K562 (cell line): ENCODE measurements at regions not wholly inside any gene's neighbourhood (a gene's known extent, or its start where the extent isn't known, plus 50 kb on each side); places are given as distances from the start of the nearest gene placed in this dataset.

Experiments used
- ATAC-seq: fragments of 200-7000 bp; cut with Tn5 transposase; 3 replicates; pipeline ENCODE4 v1.9.1; 2020; ENCODE audit warnings: moderate library complexity
- BruUV-seq: library from RNA; stranded (reverse); fragments of 400-500 nt; replicated peaks from 2 replicates; lab custom pipeline; 2021; lab: Mats Ljungman, UMichigan
- CTCF ChIA-PET: fragments of 300-600 bp; formaldehyde crosslinking; extraction: SDS; loops from one replicate; lab custom pipeline; 2021; ENCODE audit warnings: low intra/inter-chr PET ratio; lab: Yijun Ruan, JAX
- POLR2A ChIA-PET: fragments of 300-600, 350-650 bp; sonication (Branson Sonifier 250); formaldehyde crosslinking; extraction: SDS; loops from one replicate; lab custom pipeline; 2021; ENCODE audit warnings: antibody characterized with exemption, inconsistent platforms; lab: Yijun Ruan, JAX
- DNase-seq, 4 experiments: peaks; one replicate each; pipeline versions ENCODE4 v3.0.0 to v3.0.0-alpha.2; 2011 to 2018; ENCODE audit warnings: low spot score in 3 of 4, mixed read lengths in 3 of 4; ENCODE audit errors: extremely low read depth in 1 of 4
- FAIRE-seq: peaks from 2 replicates; lab custom pipeline; 2011; peaks lifted over from hg19 to GRCh38; lab: Jason Lieb, UNC
- H2AFZ ChIP-seq: 2 replicates; pipeline ENCODE4 v1.6.0; 2011; ENCODE audit warnings: low read depth, low read length, control low read depth, inconsistent platforms
- H3K27ac ChIP-seq: fragments of 200-600 bp; 3 replicates; pipeline ENCODE4 v1.8.0; 2011; ENCODE audit warnings: low read depth, mild to moderate bottlenecking, control low read depth, inconsistent platforms, low read length, moderate library complexity, mixed read lengths; ENCODE audit errors: extremely low read depth
- H3K27me3 ChIP-seq, 2 experiments: fragments of 300-600 bp in 1 of 2; 2 replicates in 1 of 2; 3 replicates in 1 of 2; pipeline versions ENCODE4 v1.6.0 to v1.8.0; 2011; ENCODE audit warnings: inconsistent platforms in 2 of 2, low read length in 2 of 2, mild to moderate bottlenecking in 1 of 2, mixed read lengths in 1 of 2, moderate library complexity in 1 of 2; ENCODE audit not compliant: control insufficient read depth in 2 of 2, insufficient read depth in 2 of 2
- H3K36me3 ChIP-seq: fragments of 300-600 bp; 3 replicates; pipeline ENCODE4 v1.8.0; 2011; ENCODE audit warnings: mild to moderate bottlenecking, low read length, inconsistent platforms; ENCODE audit not compliant: control insufficient read depth, insufficient read depth
- H3K4me1 ChIP-seq, 2 experiments: fragments of 200-600 bp in 1 of 2; replicated peaks in 1 of 2; 2 replicates in 1 of 2; 3 replicates in 1 of 2; pipeline versions ENCODE4 v1.5.1 to v1.8.0; 2011; ENCODE audit warnings: inconsistent platforms in 2 of 2, low read length in 2 of 2, mild to moderate bottlenecking in 1 of 2, mixed read lengths in 1 of 2, moderate library complexity in 1 of 2; ENCODE audit not compliant: control insufficient read depth in 2 of 2, insufficient read depth in 2 of 2
- H3K4me2 ChIP-seq: 2 replicates; pipeline ENCODE4 v1.6.1; 2011; ENCODE audit warnings: low read length, control low read depth, inconsistent platforms, mixed read lengths; ENCODE audit not compliant: insufficient read depth
- H3K4me3 ChIP-seq: fragments of 200-600 bp; sonication (generic), shearing (Covaris generic); 2 replicates; pipeline ENCODE4 v1.5.1; 2016; ENCODE audit warnings: control low read depth, inconsistent platforms
- H3K79me2 ChIP-seq: fragments of 200-600 bp; 3 replicates; pipeline ENCODE4 v1.8.0; 2011; ENCODE audit warnings: low read length, inconsistent platforms; ENCODE audit not compliant: control insufficient read depth, insufficient read depth
- H3K9ac ChIP-seq, 2 experiments: 2 replicates each; pipeline versions ENCODE4 v1.6.0 to v1.6.1; 2011; ENCODE audit warnings: low read depth in 2 of 2, low read length in 2 of 2, control low read depth in 1 of 2, inconsistent platforms in 1 of 2, mild to moderate bottlenecking in 1 of 2, mixed read lengths in 1 of 2; ENCODE audit not compliant: insufficient read depth in 1 of 2
- H3K9me1 ChIP-seq: one replicate; pipeline ENCODE4 v1.6.0; 2011; ENCODE audit warnings: inconsistent platforms, mild to moderate bottlenecking, low read length, moderate library complexity; ENCODE audit not compliant: control insufficient read depth, insufficient read depth
- H3K9me3 ChIP-seq: replicated peaks from 2 replicates; pipeline ENCODE4 v1.5.1; 2011; ENCODE audit warnings: low read depth, low read length, inconsistent platforms; ENCODE audit not compliant: control insufficient read depth, insufficient read depth
- H4K20me1 ChIP-seq: replicated peaks from 2 replicates; pipeline ENCODE4 v1.6.1; 2011; ENCODE audit warnings: low read length, inconsistent platforms, mixed read lengths; ENCODE audit not compliant: control insufficient read depth, insufficient read depth
- CBX1 ChIP-seq: sonication (generic); IDR thresholded peaks from 2 replicates; pipeline ENCODE4 v1.6.1; 2016; ENCODE audit warnings: antibody characterized with exemption, low read depth, mild to moderate bottlenecking
- MCM2 ChIP-seq: fragments of 450-650 bp; IDR thresholded peaks from 2 replicates; pipeline ENCODE4 v1.6.1; 2017; ENCODE audit warnings: low read depth, mild to moderate bottlenecking
- NR2C1 ChIP-seq, 2 experiments: fragments of 450-650 bp; IDR thresholded peaks; 2 replicates each; pipeline ENCODE4 v1.6.1; 2017; ENCODE audit warnings: mild to moderate bottlenecking in 2 of 2, antibody characterized with exemption in 1 of 2, inconsistent platforms in 1 of 2, missing compliant biosample characterization in 1 of 2, missing genetic modification characterization in 1 of 2
- POLR2H ChIP-seq: IDR thresholded peaks from 2 replicates; pipeline ENCODE4 v1.6.1; 2016; ENCODE audit warnings: missing genetic modification characterization, low read depth, mild to moderate bottlenecking, control low read depth, missing compliant biosample characterization, moderate library complexity
- SRSF9 ChIP-seq: fragments of 200-400 bp; formaldehyde crosslinking; IDR thresholded peaks from 2 replicates; pipeline ENCODE4 v1.6.1; 2017; ENCODE audit warnings: low read depth, low read length, borderline replicate concordance
- STAG1 ChIP-seq: sonication (generic); formaldehyde crosslinking; IDR thresholded peaks from 2 replicates; pipeline ENCODE4 v1.5.0; 2020; ENCODE audit warnings: missing genetic modification reagents, borderline replicate concordance
- TARDBP ChIP-seq: fragments of 450-650 bp; IDR thresholded peaks from 2 replicates; pipeline ENCODE4 v1.6.1; 2016
- ZNF274 ChIP-seq: IDR thresholded peaks from 2 replicates; pipeline ENCODE4 v1.6.1; 2011; ENCODE audit warnings: low read depth, mild to moderate bottlenecking, low read length, moderate library complexity, borderline replicate concordance
- ZNF445 ChIP-seq: fragments of 250-450 bp; sonication (Bioruptor Pico); IDR thresholded peaks from 2 replicates; pipeline ENCODE4 v1.4.0; 2020; ENCODE audit warnings: low read depth, mild to moderate bottlenecking, moderate library complexity
- ZNF695 ChIP-seq: fragments of 450-650 bp; formaldehyde crosslinking; IDR thresholded peaks from 2 replicates; pipeline ENCODE4 v1.4.0; 2020; ENCODE audit warnings: mild to moderate bottlenecking, moderate library complexity
- WGBS: fragments of 100-300 bp; shearing (Covaris generic); methylation state at CpG from one replicate; pipeline ENCODE4 v1.1.6; 2016; ENCODE audit warnings: low coverage, mixed read lengths; ENCODE audit not compliant: insufficient coverage; ENCODE audit errors: missing lambda C conversion rate; 5-methylcytosine and 5-hydroxymethylcytosine counted together
- in situ Hi-C: fragments of 300-500 bp; cut with MboI; formaldehyde crosslinking; loops from 4 replicates; pipeline ENCODE4 v1.15.0; 2018; ENCODE audit warnings: inconsistent platforms, mixed read lengths
- intact Hi-C: fragments of 100-400 bp; cut with micrococcal nuclease; formaldehyde crosslinking; loops from 2 replicates; pipeline ENCODE4 v1.14.2; 2022
- TF ChIP-seq, protein P1 (sequence below): fragments of 450-650 bp; formaldehyde crosslinking; IDR thresholded peaks from 2 replicates; pipeline ENCODE4 v1.4.0; 2020; ENCODE audit warnings: mild to moderate bottlenecking, mixed read lengths
- TF ChIP-seq, protein P2 (sequence below): fragments of 250-450 bp; sonication (Bioruptor Pico); IDR thresholded peaks from 2 replicates; pipeline ENCODE4 v1.4.0; 2020; ENCODE audit warnings: mild to moderate bottlenecking, moderate library complexity, borderline replicate concordance
- TF ChIP-seq, protein P3 (sequence below): fragments of 250-450 bp; sonication (Bioruptor Pico); IDR thresholded peaks from 2 replicates; pipeline ENCODE4 v1.8.0; 2022; ENCODE audit warnings: moderate library complexity, mild to moderate bottlenecking, inconsistent platforms

DNA sequence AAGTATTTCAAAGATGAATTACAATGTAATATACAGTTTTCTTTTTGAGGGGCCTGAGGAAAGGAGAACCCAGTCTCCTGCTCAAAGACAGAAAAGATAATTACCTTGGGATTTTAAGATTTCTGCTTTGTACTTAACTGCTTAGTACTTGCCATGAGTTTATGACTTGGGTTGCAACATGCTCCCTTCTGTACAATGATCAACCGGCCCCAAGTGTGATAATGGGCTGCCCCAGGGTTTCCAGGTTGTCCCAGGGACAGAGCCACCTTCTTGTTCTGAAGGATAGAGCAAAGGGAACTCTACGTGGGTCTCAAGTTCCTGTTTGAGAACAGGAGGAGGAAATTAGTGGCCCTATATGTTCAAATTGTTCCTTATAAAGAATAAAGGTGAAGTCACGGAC is 104.8 kb downstream of the ABHD5 start (continued):
- no peak for TF ChIP-seq ZNF695 (CRISPR knock-in tag)

DNA sequence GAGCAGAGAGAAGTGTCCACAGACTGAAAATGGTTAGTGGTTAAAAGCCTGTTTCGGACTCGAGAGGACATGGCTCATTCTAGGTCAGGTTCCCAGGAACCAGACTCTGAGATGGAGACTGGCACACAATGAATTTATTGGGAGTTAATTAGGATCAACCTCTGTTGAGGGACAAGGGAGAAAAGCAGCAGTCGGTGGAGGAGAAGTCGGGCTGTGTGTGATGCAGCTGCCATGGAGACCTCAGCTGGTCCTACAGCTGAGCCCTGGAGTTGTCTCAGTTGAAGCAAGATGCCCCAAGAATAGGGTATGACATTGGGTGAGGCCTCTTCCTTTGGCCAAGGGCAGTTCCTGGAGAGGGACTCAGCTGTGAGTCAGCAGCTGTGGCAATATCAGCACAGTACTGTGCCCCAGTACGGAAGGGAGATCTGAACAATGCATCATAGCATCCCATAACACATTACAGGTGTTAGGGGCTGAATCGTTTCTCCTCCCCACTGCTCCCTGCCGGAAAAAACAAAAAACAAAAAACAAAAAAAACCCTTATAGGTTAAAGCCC is 105.4 kb downstream of the ABHD5 start:
- TF ChIP-seq POLR2H (tag): no peak
- TF ChIP-seq ZNF274: no peak
- TF ChIP-seq STAG1: no peak
- TF ChIP-seq TARDBP: no peak
- TF ChIP-seq ZNF445 (CRISPR knock-in tag): no peak
- TF ChIP-seq, protein P1, sequence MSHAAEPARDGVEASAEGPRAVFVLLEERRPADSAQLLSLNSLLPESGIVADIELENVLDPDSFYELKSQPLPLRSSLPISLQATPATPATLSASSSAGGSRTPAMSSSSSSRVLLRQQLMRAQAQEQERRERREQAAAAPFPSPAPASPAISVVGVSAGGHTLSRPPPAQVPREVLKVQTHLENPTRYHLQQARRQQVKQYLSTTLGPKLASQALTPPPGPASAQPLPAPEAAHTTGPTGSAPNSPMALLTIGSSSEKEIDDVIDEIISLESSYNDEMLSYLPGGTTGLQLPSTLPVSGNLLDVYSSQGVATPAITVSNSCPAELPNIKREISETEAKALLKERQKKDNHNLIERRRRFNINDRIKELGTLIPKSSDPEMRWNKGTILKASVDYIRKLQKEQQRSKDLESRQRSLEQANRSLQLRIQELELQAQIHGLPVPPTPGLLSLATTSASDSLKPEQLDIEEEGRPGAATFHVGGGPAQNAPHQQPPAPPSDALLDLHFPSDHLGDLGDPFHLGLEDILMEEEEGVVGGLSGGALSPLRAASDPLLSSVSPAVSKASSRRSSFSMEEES (CRISPR knock-in tag): no peak
- TF ChIP-seq MCM2: no peak
- TF ChIP-seq NR2C1 (IDR thresholded peaks at IDR 0.05): no peak
- no peak for TF ChIP-seq NR2C1 (tag; IDR thresholded peaks at IDR 0.05)
- TF ChIP-seq, protein P2, sequence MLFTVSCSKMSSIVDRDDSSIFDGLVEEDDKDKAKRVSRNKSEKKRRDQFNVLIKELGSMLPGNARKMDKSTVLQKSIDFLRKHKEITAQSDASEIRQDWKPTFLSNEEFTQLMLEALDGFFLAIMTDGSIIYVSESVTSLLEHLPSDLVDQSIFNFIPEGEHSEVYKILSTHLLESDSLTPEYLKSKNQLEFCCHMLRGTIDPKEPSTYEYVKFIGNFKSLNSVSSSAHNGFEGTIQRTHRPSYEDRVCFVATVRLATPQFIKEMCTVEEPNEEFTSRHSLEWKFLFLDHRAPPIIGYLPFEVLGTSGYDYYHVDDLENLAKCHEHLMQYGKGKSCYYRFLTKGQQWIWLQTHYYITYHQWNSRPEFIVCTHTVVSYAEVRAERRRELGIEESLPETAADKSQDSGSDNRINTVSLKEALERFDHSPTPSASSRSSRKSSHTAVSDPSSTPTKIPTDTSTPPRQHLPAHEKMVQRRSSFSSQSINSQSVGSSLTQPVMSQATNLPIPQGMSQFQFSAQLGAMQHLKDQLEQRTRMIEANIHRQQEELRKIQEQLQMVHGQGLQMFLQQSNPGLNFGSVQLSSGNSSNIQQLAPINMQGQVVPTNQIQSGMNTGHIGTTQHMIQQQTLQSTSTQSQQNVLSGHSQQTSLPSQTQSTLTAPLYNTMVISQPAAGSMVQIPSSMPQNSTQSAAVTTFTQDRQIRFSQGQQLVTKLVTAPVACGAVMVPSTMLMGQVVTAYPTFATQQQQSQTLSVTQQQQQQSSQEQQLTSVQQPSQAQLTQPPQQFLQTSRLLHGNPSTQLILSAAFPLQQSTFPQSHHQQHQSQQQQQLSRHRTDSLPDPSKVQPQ (CRISPR knock-in tag): no peak
- TF ChIP-seq, protein P3, sequence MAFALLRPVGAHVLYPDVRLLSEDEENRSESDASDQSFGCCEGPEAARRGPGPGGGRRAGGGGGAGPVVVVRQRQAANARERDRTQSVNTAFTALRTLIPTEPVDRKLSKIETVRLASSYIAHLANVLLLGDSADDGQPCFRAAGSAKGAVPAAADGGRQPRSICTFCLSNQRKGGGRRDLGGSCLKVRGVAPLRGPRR (CRISPR knock-in tag): no peak
- TF ChIP-seq SRSF9: no peak
- TF ChIP-seq CBX1: no peak
- TF ChIP-seq, all 486 proteins: peak for 0
- Histone ChIP-seq H4K20me1 (no peaks in the 10 kb centered on the region), H3K4me3 (no peak overlapping the region), H3K9me3 (no peaks in the 10 kb centered on the region), H3K36me3 (no peaks in the 10 kb centered on the region), H3K79me2 (no peaks in the 10 kb centered on the region), H2AFZ (no peak overlapping the region), H3K27ac (no peak overlapping the region), H3K9ac (no peak overlapping the region), H3K4me1 (no peaks in the 10 kb centered on the region), H3K4me2 (no peak overlapping the region), H3K27me3 (peaks cover 34 to 41% of the 10 kb centered on the region in 2 experiments), H3K9me1 (no peaks in the 10 kb centered on the region)
- BruUV-seq: no TSS peak
- DNase-seq: no peak
- WGBS: 3% methylated on average over 7 of the region's 7 CpGs
- intact Hi-C loops: no loop called here
- ATAC-seq: no peak
- in situ Hi-C loops: no loop called here
- ChIA-PET POLR2A (no interaction called here), CTCF (no interaction called here)
- FAIRE-seq: no peak
